Activated CD4-positive, alpha-beta T cell treated with anti-CD3 and anti-CD28 coated beads, Interleukin-2, Interleukin-6, amounts not matched to agents 100 ng/mL and 50 ng/mL, durations not matched to agents 16 hours and 8 hours (primary cell): ENCODE measurements at regions not wholly inside any gene's neighbourhood (a gene's known extent, or its start where the extent isn't known, plus 50 kb on each side); places are given as distances from the start of the nearest gene placed in this dataset.
"Not testable (repeated sequence)": the region's sequence is repeated elsewhere in the genome, so short reads cannot be mapped to it uniquely, and the experiment has no call there.

Experiments used
- DNase-seq: peaks from one replicate; pipeline ENCODE4 v3.0.0-alpha.2; 2020

GRCh38 chr9:31104249-31104648 is 1280.2 kb upstream of the ACO1 start:
- no peak for DNase-seq

DNA sequence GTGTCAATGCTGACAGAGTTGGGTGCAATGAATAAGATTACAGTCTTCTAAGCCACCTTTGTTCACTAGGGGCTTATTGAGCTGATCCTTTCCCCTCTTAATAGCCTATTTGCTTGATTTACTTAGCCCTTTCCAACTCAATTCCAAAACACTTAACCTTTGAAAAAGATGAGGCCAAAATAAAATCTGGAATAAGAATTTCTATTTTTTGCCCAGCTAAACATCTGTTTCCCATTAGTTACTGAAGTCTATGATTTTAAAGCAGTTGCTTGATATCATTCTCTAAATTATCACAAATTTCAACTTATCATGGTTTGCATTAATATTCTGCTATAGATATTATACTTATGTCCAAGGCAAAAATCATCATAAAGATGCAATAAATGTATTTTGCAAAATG is 1272.0 kb upstream of the ACO1 start:
- no peak for DNase-seq

DNA sequence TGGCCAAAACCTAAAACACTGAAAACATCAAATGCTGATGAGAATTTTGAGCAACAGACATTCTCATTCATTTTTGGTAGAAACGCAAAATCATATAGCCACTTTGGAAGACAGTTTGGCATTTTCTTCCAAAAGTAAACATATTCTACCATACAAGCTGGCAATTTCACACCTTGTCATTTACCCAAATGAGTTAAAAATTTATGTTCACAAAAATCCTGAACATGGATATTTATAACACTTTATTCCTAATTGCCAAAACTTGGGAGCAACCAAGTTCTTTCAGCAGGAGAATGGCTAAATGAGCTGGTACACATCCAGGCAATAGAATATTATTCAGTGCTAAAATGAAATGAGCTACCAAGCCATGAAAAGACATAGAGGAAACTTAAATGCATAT is 1270.1 kb upstream of the ACO1 start:
- DNase-seq = no peak

DNA sequence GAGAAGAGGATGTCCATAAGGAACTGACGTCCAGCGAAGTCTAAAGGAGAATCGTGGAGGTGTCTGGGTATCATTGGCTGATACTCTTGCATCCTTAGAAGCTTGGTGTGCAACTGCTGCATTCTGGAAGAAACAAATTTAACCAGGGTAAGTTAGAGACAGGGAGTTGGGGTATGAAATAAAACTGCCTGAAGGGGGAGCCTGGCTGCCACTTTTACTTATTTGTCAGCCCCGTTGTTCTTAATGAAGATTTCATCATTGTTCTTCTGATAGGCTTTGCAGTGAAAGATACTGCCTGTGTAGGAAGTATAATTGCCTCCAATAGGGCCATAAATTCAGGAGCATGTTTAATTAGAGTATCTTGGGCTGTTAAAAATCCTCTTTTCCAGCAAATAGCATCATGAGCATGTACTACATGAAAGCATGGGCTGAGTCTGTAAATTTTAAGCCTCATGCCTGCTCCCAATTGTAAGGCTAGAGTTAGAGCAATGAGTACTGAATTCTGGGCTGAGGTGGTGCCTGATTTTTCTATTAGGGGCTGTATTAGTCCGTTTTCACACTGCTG is 1264.5 kb upstream of the ACO1 start:
- peak; percentile 38 for DNase-seq

GRCh38 chr9:31124389-31124788 is 1260.1 kb upstream of the ACO1 start:
- no peak for DNase-seq

GRCh38 chr9:31135567-31135966 is 1248.9 kb upstream of the ACO1 start:
- no peak for DNase-seq

DNA sequence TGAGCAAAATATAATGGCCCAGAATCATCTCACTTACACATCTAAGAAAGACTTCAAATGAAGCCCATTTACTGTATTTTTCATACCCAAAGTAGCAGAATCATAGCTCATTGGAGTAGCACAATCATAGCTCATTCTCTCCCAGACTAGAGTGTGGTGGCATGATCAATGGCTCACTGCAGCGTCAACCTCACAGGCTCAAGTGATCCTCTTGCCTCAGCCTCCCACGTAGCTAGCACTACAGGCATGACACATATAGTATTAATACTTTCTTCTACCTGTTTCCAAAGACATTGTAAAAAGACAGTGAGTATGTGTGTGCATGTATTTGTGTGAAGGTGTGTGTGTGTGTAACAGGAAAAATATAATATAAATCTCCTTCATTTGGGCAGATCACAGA is 1247.9 kb upstream of the ACO1 start:
- no peak for DNase-seq

- no peak for DNase-seq
These were observed 1247.0 kb upstream of the ACO1 start for GRCh38 chr9:31137176-31138160.

- DNase-seq = peak; percentile 12
These were observed 1244.1 kb upstream of the ACO1 start for GRCh38 chr9:31140316-31140715.

DNA sequence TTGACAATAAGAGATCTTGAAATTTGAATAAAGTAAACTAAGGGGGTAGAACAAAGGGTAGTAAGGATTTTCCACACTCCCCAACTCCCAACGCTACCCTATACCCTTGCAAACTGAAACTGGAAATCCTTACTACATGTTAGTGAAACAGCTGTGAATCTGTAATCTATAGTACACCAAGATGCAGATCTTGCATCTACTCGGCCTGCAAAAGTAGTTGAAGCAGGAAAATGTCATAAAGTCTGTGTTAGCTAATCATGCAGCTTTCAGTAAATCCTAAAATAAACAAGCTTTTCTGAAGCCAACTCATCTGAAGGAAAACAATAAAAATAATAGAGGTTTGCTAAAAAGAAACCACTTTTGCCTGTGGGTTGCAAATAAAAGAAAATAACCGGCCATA is 1242.0 kb upstream of the ACO1 start:
- DNase-seq = no peak

GRCh38 chr9:31144614-31145013 is 1239.8 kb upstream of the ACO1 start:
- no peak for DNase-seq

DNA sequence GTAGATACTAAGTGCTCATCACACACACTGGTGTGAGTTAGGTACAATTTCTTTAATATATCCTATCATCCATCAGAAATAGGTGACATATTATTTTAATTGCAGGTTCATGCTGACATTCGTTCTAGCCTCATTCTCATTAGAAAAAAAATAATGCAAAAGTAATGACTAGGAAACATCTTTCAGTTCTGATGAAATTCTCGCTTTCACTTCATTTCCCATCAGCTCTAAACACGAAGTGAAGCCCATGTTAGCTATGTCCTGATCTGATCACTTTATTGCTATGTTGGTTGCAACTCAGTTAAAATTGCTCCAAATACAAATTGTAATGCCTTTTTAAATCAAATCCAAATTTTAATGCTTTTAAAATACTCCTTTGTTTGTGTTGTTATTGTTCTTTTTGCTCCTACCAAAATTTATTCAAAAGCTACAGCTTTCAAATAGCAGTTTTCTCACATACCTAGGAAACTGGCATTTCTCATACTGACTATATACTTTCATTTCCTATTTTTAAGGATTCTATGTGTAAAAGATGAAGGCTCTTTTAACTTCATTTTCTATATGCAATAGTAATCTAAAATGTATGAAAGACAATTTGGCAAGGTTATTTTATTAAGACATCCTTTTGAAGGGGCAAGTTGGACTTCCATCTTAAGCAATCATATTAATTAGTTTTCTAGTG is 1237.8 kb upstream of the ACO1 start:
- no peak for DNase-seq

GRCh38 chr9:31153250-31153840 is 1231.1 kb upstream of the ACO1 start:
- DNase-seq = peak; percentile 12

DNA sequence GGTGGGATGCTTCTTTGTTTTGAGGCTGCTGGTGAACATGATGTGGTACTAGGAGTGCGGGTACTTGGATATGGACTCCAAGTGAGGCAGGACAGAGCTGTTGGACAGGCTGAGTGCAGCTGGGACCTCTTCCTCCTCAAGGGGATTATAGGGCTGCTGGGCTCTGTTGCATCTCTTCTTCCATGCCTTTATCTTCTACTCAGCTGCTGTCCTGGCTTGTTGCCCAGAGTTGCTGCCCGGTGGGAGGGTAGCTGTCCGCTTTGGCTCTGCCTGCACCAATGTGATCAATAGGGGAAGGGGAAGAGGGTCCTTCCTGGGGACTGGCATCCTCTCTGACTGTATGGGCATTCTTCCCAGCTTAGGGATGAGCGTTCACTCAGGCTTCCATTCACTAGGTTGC is 1217.9 kb upstream of the ACO1 start:
- no peak for DNase-seq

GRCh38 chr9:31168161-31168560 is 1216.3 kb upstream of the ACO1 start:
- DNase-seq = no peak

DNA sequence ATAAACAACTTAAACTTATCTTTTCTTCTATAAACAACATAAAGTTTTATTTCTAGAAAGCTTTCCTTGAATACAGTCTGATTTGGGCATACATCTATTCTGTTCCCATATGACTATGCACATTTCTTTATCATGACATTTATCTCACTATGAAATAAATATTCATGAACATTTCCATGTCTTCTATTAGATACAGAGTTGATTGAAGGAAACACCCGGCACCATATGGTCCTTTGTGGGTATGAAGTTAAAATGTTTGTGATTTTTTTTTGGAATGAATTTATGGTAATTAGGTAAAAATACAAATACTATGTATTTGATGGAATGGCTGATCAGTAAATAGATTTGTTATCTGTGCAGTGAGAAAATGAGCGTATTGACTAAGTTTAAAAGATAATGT is 1209.8 kb upstream of the ACO1 start:
- no peak for DNase-seq

DNA sequence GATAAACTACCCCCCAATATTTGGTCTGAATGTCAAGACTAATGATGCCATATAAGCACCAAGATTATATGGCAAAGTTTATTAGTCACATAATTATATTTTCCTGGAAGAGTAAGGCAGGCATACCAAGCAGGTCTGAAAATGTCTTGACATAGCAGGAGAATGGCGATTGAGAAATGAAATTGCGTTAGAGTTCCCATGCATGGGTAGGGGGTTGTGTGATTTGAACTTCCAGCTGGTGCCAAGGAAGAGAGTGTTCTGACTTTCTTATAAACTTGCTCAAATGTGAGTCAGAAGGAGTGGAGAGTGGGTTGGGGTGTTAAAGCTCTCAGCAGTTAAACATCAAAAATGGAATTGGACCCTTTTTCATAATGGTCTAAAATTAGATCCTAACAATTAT is 1200.6 kb upstream of the ACO1 start:
- DNase-seq = no peak

DNA sequence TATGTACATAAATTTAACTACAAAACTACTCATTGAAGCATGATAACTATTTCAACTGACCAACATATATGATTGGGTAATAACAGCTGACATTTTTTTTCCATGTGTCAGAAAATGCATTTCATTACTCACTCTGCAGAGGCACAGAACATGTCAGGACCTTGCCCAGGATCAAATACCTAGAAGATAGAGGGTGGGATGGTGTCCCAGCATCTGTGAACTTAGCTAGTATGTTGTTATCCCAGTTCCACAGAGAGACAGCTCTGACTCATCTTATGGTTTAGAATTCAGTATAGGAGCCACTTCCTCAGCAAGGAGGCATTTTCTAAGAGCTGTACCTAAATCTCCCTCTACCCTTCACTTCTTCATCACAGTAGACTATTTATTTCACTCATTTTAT is 1198.6 kb upstream of the ACO1 start:
- DNase-seq = no peak

DNA sequence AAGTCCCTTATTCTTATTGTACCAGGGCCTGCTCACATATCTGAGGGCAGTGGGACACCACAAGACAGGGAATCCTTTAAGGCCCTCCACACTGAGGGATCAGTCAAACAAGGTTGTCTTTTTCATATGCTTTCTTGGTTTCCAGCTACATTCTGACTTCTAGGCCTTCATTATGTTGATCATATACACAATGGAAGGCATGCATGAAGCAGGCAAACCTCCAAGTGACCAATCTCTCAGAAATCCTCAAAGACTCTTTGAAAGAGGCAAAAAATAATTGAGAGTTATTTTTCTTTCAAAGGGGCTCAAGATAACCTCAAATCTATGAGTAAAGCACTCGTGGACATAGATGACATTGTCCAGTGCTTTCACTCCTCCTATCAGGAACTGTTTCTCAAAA is 1195.9 kb upstream of the ACO1 start:
- DNase-seq = no peak

- peak; percentile 57 for DNase-seq
These were observed 1173.4 kb upstream of the ACO1 start for GRCh38 chr9:31210978-31211570.

- not testable (repeated sequence) for DNase-seq
These were observed 1154.5 kb upstream of the ACO1 start for GRCh38 chr9:31229976-31230375.

DNA sequence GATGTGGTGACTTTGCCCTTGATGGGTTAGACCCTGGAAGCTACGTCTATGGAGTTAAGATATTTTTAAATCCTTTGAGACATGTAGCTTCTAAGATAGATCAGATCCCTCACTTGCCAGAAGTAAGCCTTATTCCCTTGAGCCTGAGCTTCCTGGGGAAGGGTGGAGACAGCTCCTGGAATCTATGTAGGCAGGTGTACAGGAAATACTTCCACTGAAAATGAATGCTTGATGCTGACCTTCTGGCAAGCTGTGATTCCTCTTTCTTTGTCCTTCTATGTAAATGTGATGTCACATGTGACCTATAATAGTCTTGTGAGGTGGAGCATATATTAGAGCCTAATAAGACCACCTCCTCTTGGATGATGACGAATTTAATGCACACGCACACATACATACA is 1152.0 kb upstream of the ACO1 start:
- no peak for DNase-seq

DNA sequence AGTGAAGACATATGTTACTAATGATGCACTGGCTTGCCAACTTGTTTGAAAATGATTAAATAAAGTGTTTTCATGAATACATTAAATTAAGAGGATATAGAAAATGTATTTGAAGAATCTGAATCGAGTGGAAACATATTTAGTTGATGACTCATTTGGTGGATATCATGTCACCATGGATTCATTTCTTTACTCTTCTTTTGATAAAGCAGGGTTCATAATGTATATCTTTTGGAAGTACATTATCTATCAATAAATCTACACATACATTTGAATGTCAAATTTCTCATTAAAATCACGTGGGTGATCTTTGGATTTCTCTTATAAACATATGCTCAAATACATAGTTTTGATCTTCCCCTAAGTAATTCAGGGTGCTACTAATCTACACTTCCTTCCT is 1148.1 kb upstream of the ACO1 start:
- DNase-seq = peak; percentile 10
